Duodenal mucosa (tissue), 2 donors: ENCODE measurements at regions not wholly inside any gene's neighbourhood (a gene's known extent, or its start where the extent isn't known, plus 50 kb on each side); places are given as distances from the start of the nearest gene placed in this dataset.

Experiments
- H3K27ac ChIP-seq: one replicate; pipeline ENCODE4 v1.7.0; 2013; ENCODE audit warnings: low read depth, low read length
- H3K27me3 ChIP-seq, 2 donors: one replicate each; pipeline ENCODE4 v1.7.0; 2013; ENCODE audit warnings: low read length in 2 of 2, control low read depth in 1 of 2; ENCODE audit not compliant: insufficient read depth in 2 of 2, control insufficient read depth in 1 of 2
- H3K36me3 ChIP-seq, 2 donors: one replicate each; pipeline ENCODE4 v1.7.0; 2013; ENCODE audit warnings: low read length in 2 of 2, control low read depth in 1 of 2; ENCODE audit not compliant: insufficient read depth in 2 of 2, control insufficient read depth in 1 of 2
- H3K4me1 ChIP-seq, 2 donors: one replicate each; pipeline ENCODE4 v1.7.0; 2013; ENCODE audit warnings: low read length in 2 of 2, control low read depth in 1 of 2; ENCODE audit not compliant: insufficient read depth in 2 of 2, control insufficient read depth in 1 of 2
- H3K4me3 ChIP-seq, 2 donors: one replicate each; pipeline ENCODE4 v1.7.0; 2013; ENCODE audit warnings: low read length in 2 of 2, low read depth in 1 of 2
- H3K9ac ChIP-seq, 2 donors: one replicate each; pipeline ENCODE4 v1.7.0; 2013; ENCODE audit warnings: low read length in 2 of 2, low read depth in 1 of 2
- H3K9me3 ChIP-seq, 2 donors: one replicate each; pipeline ENCODE4 v1.7.0; 2013; ENCODE audit warnings: low read length in 2 of 2, control low read depth in 1 of 2; ENCODE audit not compliant: control insufficient read depth in 1 of 2

DNA sequence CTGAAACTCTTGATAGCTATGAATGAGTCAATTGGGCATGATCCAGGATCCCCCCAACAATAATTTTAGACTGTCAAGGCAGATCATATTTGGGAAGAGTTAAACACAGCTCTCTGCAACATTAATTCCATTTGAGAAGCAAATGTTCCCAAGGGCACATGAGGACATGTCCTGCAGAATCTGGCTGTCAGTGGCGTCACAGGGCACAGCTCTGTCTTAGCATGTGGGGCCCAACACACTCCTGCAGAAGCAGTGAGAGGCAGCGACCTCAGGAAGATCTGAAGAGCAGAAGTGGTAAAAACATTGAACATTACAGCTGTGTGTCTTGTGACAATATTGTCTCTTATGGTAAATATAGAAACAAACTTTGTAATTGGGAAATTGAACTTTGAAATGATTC lies 197.1 kb upstream of the PBX1 start:
- Histone ChIP-seq H3K27ac (no peak overlapping the region), H3K9me3 (peaks cover 0 to 7% of the 10 kb centered on the region in 2 donors), H3K4me1 (no peaks in the 10 kb centered on the region), H3K27me3 (no peaks in the 10 kb centered on the region), H3K9ac (no peak overlapping the region), H3K36me3 (no peaks in the 10 kb centered on the region), H3K4me3 (no peak overlapping the region)

DNA sequence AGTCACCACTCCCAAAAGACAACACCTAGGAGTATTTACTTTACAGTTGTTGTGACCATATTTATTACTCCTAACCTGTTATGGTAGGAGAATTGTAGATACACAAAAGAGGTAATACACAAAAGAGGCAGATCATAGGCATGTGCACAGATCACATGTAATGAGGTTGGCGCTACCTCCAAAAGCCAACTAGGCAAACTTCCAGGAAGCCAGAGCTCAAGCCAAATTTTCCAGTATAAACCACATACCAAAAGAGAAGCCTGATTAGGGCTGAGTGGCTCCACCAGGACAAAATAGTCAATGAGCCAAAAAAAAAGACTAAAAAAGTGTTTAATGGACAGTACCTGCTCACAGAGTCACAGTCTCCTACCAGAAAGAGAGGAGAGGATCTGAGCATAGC lies 195.0 kb upstream of the PBX1 start:
- Histone ChIP-seq H3K4me3 (no peak overlapping the region), H3K27ac (no peak overlapping the region), H3K4me1 (no peaks in the 10 kb centered on the region), H3K27me3 (no peaks in the 10 kb centered on the region), H3K9me3 (peaks cover 0 to 7% of the 10 kb centered on the region in 2 donors), H3K9ac (no peak overlapping the region), H3K36me3 (no peaks in the 10 kb centered on the region)

DNA sequence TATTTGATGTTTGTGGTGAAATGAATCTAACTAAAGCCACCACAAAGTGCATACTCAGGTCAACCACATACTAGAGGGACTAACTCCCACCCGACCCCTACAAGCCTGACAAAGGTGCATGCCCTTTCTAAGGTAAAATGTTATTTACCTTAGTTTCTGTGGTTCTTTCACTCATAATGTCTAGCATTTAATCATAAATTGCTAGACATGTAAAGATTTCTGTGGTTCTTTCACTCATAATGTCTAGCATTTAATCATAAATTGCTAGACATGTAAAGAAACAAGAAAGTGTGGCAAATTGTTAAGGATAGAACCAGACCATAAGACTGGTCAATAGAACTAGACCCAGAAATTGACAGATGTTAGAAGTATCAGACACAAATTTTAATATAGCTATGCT lies 193.0 kb upstream of the PBX1 start:
- Histone ChIP-seq H3K27ac (no peak overlapping the region), H3K4me1 (no peaks in the 10 kb centered on the region), H3K4me3 (no peak overlapping the region), H3K36me3 (no peaks in the 10 kb centered on the region), H3K27me3 (no peaks in the 10 kb centered on the region), H3K9ac (no peak overlapping the region), H3K9me3 (peaks cover 0 to 7% of the 10 kb centered on the region in 2 donors)

DNA sequence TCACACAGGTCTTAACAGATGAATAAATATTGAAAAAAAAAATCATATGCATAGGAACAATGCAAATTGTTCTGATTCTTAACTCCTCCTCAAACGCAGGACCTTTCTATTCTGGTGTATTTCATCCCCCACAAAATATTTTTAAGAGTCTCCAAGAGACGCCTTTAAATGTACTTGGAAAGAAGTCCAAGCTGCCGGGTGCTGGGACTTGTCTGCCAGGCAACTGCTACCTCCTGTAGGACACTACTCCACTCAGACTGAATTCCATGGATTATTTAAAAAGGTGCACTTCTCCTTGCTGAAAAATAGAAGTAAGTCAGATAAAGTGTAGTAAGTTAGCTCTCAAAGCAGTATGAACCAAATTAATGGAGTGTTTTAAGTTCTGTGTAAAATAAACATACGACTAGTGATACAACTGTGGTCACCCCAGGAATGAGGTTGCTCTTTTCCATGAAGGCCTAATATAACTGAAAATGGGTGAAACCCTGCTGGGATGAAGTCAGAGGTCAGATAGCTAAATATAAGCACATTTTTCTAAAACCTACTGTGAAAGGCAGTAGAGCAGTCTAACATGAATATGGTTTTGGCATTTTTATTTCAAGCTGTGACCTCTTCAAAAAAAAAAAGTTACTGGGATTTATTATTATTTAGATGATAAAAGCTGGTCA lies 189.2 kb upstream of the PBX1 start:
- Histone ChIP-seq H3K36me3 (no peaks in the 10 kb centered on the region), H3K9ac (no peak overlapping the region), H3K4me3 (no peak overlapping the region), H3K9me3 (peaks cover 0 to 7% of the 10 kb centered on the region in 2 donors), H3K27ac (no peak overlapping the region), H3K27me3 (no peaks in the 10 kb centered on the region), H3K4me1 (no peaks in the 10 kb centered on the region)

GRCh38 chr1:164380893-164381292 lies 178.1 kb upstream of the PBX1 start:
- H3K9ac ChIP-seq = no peak overlapping the region
- no peaks in the 10 kb centered on the region for H3K9me3 ChIP-seq
- H3K27ac ChIP-seq = no peak overlapping the region
- H3K4me1 ChIP-seq = no peaks in the 10 kb centered on the region
- no peaks in the 10 kb centered on the region for H3K27me3 ChIP-seq
- H3K36me3 ChIP-seq = no peaks in the 10 kb centered on the region
- H3K4me3 ChIP-seq = no peak overlapping the region

- Histone ChIP-seq H3K27ac (no peak overlapping the region), H3K27me3 (no peaks in the 10 kb centered on the region), H3K9me3 (no peaks in the 10 kb centered on the region), H3K9ac (no peak overlapping the region), H3K36me3 (no peaks in the 10 kb centered on the region), H3K4me3 (no peak overlapping the region), H3K4me1 (no peaks in the 10 kb centered on the region)
Observed at GRCh38 chr1:164382384-164382783, 176.6 kb upstream of the PBX1 start.

GRCh38 chr1:164384262-164384661 lies 174.7 kb upstream of the PBX1 start:
- Histone ChIP-seq H3K27me3 (no peaks in the 10 kb centered on the region), H3K9ac (no peak overlapping the region), H3K27ac (no peak overlapping the region), H3K4me1 (no peaks in the 10 kb centered on the region), H3K36me3 (no peaks in the 10 kb centered on the region), H3K4me3 (no peak overlapping the region), H3K9me3 (no peaks in the 10 kb centered on the region)

GRCh38 chr1:164417016-164417704 lies 141.8 kb upstream of the PBX1 start:
- no peaks in the 10 kb centered on the region for H3K27me3 ChIP-seq
- H3K36me3 ChIP-seq = no peaks in the 10 kb centered on the region
- H3K27ac ChIP-seq = no peak overlapping the region
- H3K4me3 ChIP-seq = no peak overlapping the region
- H3K9ac ChIP-seq = no peak overlapping the region
- H3K4me1 ChIP-seq = no peaks in the 10 kb centered on the region
- H3K9me3 ChIP-seq = no peaks in the 10 kb centered on the region

DNA sequence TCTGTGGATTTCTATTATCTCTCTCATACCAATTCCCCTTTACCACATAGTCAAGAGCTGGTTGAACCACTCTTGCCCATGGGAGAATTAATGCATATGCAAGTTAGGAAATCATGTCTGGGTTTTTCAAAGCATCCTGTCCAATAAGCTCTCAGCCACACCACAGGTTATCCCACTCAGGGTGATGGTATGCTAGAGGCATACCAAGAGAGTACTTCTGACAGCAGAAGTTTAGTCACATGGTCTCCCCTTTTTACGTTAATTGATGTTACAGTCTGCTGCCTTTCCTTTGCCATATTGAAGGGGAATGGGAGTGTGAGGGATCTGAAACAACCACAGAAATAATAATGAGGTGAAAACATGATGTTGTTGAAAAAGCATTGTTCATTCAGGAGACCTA lies 135.8 kb upstream of the PBX1 start:
- H3K4me1 ChIP-seq = no peaks in the 10 kb centered on the region
- H3K9ac ChIP-seq = no peak overlapping the region
- H3K27ac ChIP-seq = no peak overlapping the region
- no peaks in the 10 kb centered on the region for H3K27me3 ChIP-seq
- no peaks in the 10 kb centered on the region for H3K9me3 ChIP-seq
- no peaks in the 10 kb centered on the region for H3K36me3 ChIP-seq
- H3K4me3 ChIP-seq = no peak overlapping the region

DNA sequence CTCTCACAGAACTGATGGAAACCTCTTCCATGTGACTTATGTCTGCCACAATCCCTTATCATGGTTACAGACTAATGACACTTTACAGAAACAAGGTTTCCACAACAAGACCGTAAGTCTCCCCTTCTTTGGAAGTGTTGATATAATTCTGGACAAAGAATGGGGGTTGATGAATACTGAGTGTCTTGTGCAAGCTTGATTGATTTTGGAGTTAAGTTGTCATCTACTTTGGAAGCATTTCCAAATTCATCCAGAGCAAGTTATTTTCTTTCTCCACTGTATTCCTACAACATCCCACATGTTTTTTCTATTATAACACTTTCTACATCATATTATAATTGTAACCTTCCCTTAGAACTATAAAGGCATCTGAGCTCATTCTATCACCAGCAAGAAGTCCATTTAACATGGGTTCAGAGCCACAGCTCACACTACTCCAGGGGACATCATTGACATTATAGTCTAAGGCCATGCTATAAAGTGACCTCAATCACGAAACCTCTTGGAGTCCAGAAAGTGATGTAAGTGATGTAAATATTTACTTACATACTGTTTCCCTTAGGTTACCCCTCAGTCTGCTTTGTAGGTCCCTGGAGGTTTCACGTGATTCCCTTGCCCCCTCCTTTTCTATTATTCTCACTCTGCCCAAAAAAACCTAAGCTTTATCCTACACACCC lies 125.7 kb upstream of the PBX1 start:
- no peak overlapping the region for H3K4me3 ChIP-seq
- H3K36me3 ChIP-seq = no peaks in the 10 kb centered on the region
- H3K4me1 ChIP-seq = no peaks in the 10 kb centered on the region
- no peaks in the 10 kb centered on the region for H3K27me3 ChIP-seq
- no peaks in the 10 kb centered on the region for H3K9me3 ChIP-seq
- no peak overlapping the region for H3K9ac ChIP-seq
- H3K27ac ChIP-seq = no peak overlapping the region
